Caco-2 (cell line): ENCODE measurements at regions not wholly inside any gene's neighbourhood (a gene's known extent, or its start where the extent isn't known, plus 50 kb on each side); places are given as distances from the start of the nearest gene placed in this dataset.

Source experiments
- BruUV-seq: library from RNA; stranded (reverse); fragments of 400-500 nt; replicated peaks from 2 replicates; lab custom pipeline; 2021; lab: Mats Ljungman, UMichigan
- CTCF ChIA-PET: fragments of 300-600 bp; sonication (Branson Sonifier 250); formaldehyde crosslinking; loops from one replicate; lab custom pipeline; 2022; ENCODE audit warnings: antibody characterized with exemption; lab: Charles Lee
- POLR2A ChIA-PET: fragments of 300-600 bp; sonication (Branson Sonifier 250); formaldehyde crosslinking; loops from one replicate; lab custom pipeline; 2022; ENCODE audit warnings: antibody characterized with exemption; lab: Charles Lee
- DNase-seq, 2 experiments: peaks; one replicate each; pipeline versions ENCODE4 v3.0.0 to v3.0.0-alpha.2; 2020 to 2022
- H3K27me3 ChIP-seq: replicated peaks from 2 replicates; pipeline ENCODE4 v1.6.0; 2011; ENCODE audit warnings: low read length; ENCODE audit not compliant: control insufficient read depth, insufficient read depth
- H3K36me3 ChIP-seq: 2 replicates; pipeline ENCODE4 v1.5.1; 2011; ENCODE audit warnings: low read length; ENCODE audit not compliant: control insufficient read depth, insufficient read depth
- H3K4me1 ChIP-seq: fragments of 250-450 bp; sonication (Bioruptor Pico); 2 replicates; pipeline ENCODE4 v1.5.1; 2020; ENCODE audit warnings: mild to moderate bottlenecking
- H3K4me3 ChIP-seq: 2 replicates; pipeline ENCODE4 v1.5.1; 2011; ENCODE audit warnings: low read depth, mild to moderate bottlenecking, control low read depth, low read length
- H3K9me3 ChIP-seq: fragments of 250-450 bp; sonication (Bioruptor Pico); 2 replicates; pipeline ENCODE4 v1.5.1; 2020; ENCODE audit warnings: mild to moderate bottlenecking, moderate library complexity
- H3K27ac Mint-ChIP-seq: one replicate; pipeline ENCODE4 v1.8.0; 2022; ENCODE audit warnings: mixed read lengths; ENCODE audit not compliant: unreplicated experiment
- H3K27me3 Mint-ChIP-seq: one replicate; pipeline ENCODE4 v1.8.0; 2022; ENCODE audit warnings: mixed read lengths; ENCODE audit not compliant: insufficient read depth, unreplicated experiment
- H3K36me3 Mint-ChIP-seq: one replicate; pipeline ENCODE4 v1.8.0; 2022; ENCODE audit warnings: mild to moderate bottlenecking, mixed read lengths; ENCODE audit not compliant: insufficient read depth, unreplicated experiment
- H3K4me1 Mint-ChIP-seq: one replicate; pipeline ENCODE4 v1.8.0; 2022; ENCODE audit warnings: low read depth, mixed read lengths; ENCODE audit not compliant: unreplicated experiment
- H3K4me3 Mint-ChIP-seq: one replicate; pipeline ENCODE4 v1.8.0; 2022; ENCODE audit warnings: mild to moderate bottlenecking, moderate library complexity, mixed read lengths; ENCODE audit not compliant: unreplicated experiment
- H3K9me3 Mint-ChIP-seq: one replicate; pipeline ENCODE4 v1.8.0; 2022; ENCODE audit warnings: mixed read lengths; ENCODE audit not compliant: unreplicated experiment
- intact Hi-C: fragments of 100-400 bp; cut with micrococcal nuclease; formaldehyde crosslinking; loops from one replicate; pipeline ENCODE4 v1.10.0; 2022; ENCODE audit not compliant: unreplicated experiment
- TF ChIP-seq, protein P1 (sequence below), 2 experiments: fragments of 200-600 bp in 1 of 2; IDR thresholded peaks; 1 replicate in 1 of 2; 2 replicates in 1 of 2; pipeline versions ENCODE4 v1.5.1 to v1.8.0; 2011 to 2022; ENCODE audit warnings: antibody characterized with exemption in 1 of 2, control low read depth in 1 of 2, inconsistent platforms in 1 of 2, low read depth in 1 of 2, low read length in 1 of 2, mild to moderate bottlenecking in 1 of 2, moderate library complexity in 1 of 2; ENCODE audit not compliant: insufficient read depth in 1 of 2, severe bottlenecking in 1 of 2, unreplicated experiment in 1 of 2

DNA sequence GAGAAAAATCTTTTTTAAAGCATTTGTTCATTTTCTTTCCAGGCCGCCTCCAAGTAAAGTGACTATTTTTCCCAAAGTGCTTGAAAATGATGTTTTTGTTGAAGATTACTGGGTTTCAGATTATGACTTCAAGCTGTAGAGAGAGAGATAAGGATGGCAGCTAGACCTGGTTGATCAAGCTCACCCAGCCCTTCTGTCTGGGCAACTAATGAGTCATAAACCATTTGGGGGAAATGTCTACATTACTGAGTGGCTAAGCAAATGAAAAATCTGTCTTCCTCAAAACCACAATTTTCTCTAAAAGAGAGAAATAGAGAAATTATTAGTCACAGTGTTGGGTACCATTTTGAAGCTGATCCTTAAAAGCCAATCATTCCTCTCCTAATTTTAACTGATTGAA, 355.4 kb upstream of the CPEB2 start:
- Histone ChIP-seq H3K4me1 (no peaks in the 10 kb centered on the region), H3K36me3 (no peaks in the 10 kb centered on the region), H3K27me3 (no peaks in the 10 kb centered on the region), H3K9me3 (no peaks in the 10 kb centered on the region), H3K4me3 (no peak overlapping the region)
- no peak overlapping the region for H3K27ac Mint-ChIP-seq
- no peak overlapping the region for H3K4me3 Mint-ChIP-seq
- no peaks in the 10 kb centered on the region for H3K4me1 Mint-ChIP-seq
- peaks cover 10% of the 10 kb centered on the region for H3K9me3 Mint-ChIP-seq
- no TSS peak for BruUV-seq
- no peak for DNase-seq
- no peaks in the 10 kb centered on the region for H3K27me3 Mint-ChIP-seq
- ChIA-PET CTCF (no interaction called here), POLR2A (no interaction called here)
- H3K36me3 Mint-ChIP-seq: no peaks in the 10 kb centered on the region
- TF ChIP-seq, protein P1, sequence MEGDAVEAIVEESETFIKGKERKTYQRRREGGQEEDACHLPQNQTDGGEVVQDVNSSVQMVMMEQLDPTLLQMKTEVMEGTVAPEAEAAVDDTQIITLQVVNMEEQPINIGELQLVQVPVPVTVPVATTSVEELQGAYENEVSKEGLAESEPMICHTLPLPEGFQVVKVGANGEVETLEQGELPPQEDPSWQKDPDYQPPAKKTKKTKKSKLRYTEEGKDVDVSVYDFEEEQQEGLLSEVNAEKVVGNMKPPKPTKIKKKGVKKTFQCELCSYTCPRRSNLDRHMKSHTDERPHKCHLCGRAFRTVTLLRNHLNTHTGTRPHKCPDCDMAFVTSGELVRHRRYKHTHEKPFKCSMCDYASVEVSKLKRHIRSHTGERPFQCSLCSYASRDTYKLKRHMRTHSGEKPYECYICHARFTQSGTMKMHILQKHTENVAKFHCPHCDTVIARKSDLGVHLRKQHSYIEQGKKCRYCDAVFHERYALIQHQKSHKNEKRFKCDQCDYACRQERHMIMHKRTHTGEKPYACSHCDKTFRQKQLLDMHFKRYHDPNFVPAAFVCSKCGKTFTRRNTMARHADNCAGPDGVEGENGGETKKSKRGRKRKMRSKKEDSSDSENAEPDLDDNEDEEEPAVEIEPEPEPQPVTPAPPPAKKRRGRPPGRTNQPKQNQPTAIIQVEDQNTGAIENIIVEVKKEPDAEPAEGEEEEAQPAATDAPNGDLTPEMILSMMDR (IDR thresholded peaks at IDR 0.05; ENCODE audit: insufficient read depth in 1 of 2, low read depth in 1 of 2, low read length in 1 of 2, severe bottlenecking in 1 of 2, unreplicated experiment in 1 of 2): no peak
- intact Hi-C loops: no loop called here

DNA sequence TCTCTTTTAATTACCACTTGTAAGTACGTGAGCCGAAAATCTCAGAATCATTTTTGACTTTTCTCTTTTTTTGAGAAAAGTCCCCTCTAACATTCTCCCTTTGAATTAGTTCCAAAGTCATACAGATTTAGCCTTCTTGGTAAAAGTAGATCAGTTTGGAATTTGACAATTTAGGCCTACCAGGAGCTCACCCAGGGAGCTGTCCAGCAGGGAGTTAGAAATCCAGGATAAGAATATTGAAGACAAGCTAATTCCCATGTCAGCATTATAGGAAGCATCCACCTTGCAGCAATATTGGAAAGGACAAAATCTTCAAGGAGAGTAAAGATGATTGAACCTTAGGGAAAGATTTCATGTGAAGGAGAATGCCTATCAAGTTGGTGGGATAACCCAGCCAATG, 352.2 kb upstream of the CPEB2 start:
- no TSS peak for BruUV-seq
- Histone ChIP-seq H3K27me3 (no peaks in the 10 kb centered on the region), H3K4me3 (no peak overlapping the region), H3K4me1 (no peaks in the 10 kb centered on the region), H3K36me3 (no peaks in the 10 kb centered on the region), H3K9me3 (no peaks in the 10 kb centered on the region)
- intact Hi-C loops: no loop called here
- no peak for DNase-seq
- no peaks in the 10 kb centered on the region for H3K4me1 Mint-ChIP-seq
- no peak overlapping the region for H3K27ac Mint-ChIP-seq
- ChIA-PET CTCF (no interaction called here), POLR2A (no interaction called here)
- H3K27me3 Mint-ChIP-seq: no peaks in the 10 kb centered on the region
- H3K36me3 Mint-ChIP-seq: no peaks in the 10 kb centered on the region
- no peak overlapping the region for H3K4me3 Mint-ChIP-seq
- peaks cover 13% of the 10 kb centered on the region for H3K9me3 Mint-ChIP-seq
- TF ChIP-seq, protein P1 (IDR thresholded peaks at IDR 0.05; ENCODE audit: insufficient read depth in 1 of 2, low read depth in 1 of 2, low read length in 1 of 2, severe bottlenecking in 1 of 2, unreplicated experiment in 1 of 2): no peak

DNA sequence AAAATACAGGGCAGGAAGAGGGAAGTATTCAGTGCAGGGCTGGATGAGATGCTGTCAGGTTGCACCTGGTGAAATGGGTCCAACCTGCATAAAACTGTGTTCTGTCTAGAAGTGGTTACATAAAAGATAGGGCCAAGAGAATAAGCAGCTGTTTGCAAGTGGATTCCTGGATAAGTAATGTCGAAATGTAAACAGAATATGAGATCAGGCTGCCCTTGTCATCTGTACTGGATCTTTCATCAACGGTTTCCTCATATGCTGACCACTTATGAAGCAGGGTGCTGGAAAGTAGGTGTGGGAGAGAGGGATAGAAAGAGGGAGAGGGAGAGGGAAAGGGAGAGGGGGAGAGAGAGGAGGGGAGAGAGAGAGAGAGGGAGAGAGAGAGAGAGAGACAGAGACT, 349.8 kb upstream of the CPEB2 start:
- no peaks in the 10 kb centered on the region for H3K4me1 Mint-ChIP-seq
- H3K9me3 Mint-ChIP-seq: peaks cover 17% of the 10 kb centered on the region
- no peaks in the 10 kb centered on the region for H3K36me3 ChIP-seq
- intact Hi-C loops: no loop called here
- H3K4me1 ChIP-seq: no peaks in the 10 kb centered on the region
- no peak overlapping the region for H3K27ac Mint-ChIP-seq
- ChIA-PET CTCF (no interaction called here), POLR2A (no interaction called here)
- no peaks in the 10 kb centered on the region for H3K27me3 ChIP-seq
- BruUV-seq: no TSS peak
- no peaks in the 10 kb centered on the region for H3K36me3 Mint-ChIP-seq
- H3K27me3 Mint-ChIP-seq: no peaks in the 10 kb centered on the region
- no peak overlapping the region for H3K4me3 ChIP-seq
- TF ChIP-seq, protein P1 (IDR thresholded peaks at IDR 0.05; ENCODE audit: insufficient read depth in 1 of 2, low read depth in 1 of 2, low read length in 1 of 2, severe bottlenecking in 1 of 2, unreplicated experiment in 1 of 2): no peak
- H3K9me3 ChIP-seq: no peaks in the 10 kb centered on the region
- DNase-seq: no peak
- no peak overlapping the region for H3K4me3 Mint-ChIP-seq
